HEK293 (cell line): ENCODE measurements at regions not wholly inside any gene's neighbourhood (a gene's known extent, or its start where the extent isn't known, plus 50 kb on each side); places are given as distances from the start of the nearest gene placed in this dataset.

Experiments used
- CTCF ChIA-PET: fragments of 350-600 bp; formaldehyde crosslinking; extraction: SDS; loops from one replicate; lab custom pipeline; 2021; ENCODE audit warnings: antibody characterized with exemption; lab: Yijun Ruan, JAX
- POLR2A ChIA-PET: fragments of 300-600 bp; formaldehyde crosslinking; extraction: SDS; loops from one replicate; lab custom pipeline; 2020; ENCODE audit warnings: antibody characterized with exemption, inconsistent platforms; lab: Yijun Ruan, JAX
- H3K27ac ChIP-seq: fragments of 200-500 bp; sonication (Bioruptor generic); 2 replicates; pipeline ENCODE4 v1.5.1; 2014; ENCODE audit warnings: low read depth, low read length, control low read depth, inconsistent platforms; ENCODE audit errors: extremely low read depth
- H3K36me3 ChIP-seq, 2 experiments: fragments of 200-500 bp in 1 of 2; sonication (Bioruptor generic) in 1 of 2; 1 replicate in 1 of 2; 2 replicates in 1 of 2; pipeline ENCODE4 v1.5.1; 2014 to 2017; ENCODE audit warnings: inconsistent platforms in 2 of 2, low read length in 2 of 2; ENCODE audit not compliant: control insufficient read depth in 2 of 2, insufficient read depth in 1 of 2
- H3K4me1 ChIP-seq: fragments of 200-500 bp; sonication (Bioruptor generic); 2 replicates; pipeline ENCODE4 v1.5.1; 2014; ENCODE audit warnings: mild to moderate bottlenecking, low read length, inconsistent platforms; ENCODE audit not compliant: control insufficient read depth, insufficient read depth
- H3K4me3 ChIP-seq: 2 replicates; pipeline ENCODE4 v1.5.1; 2011; ENCODE audit warnings: low read depth, mild to moderate bottlenecking, control low read depth, low read length, moderate library complexity
- H3K9me3 ChIP-seq: fragments of 200-500 bp; sonication (Bioruptor generic); 2 replicates; pipeline ENCODE4 v1.5.1; 2014; ENCODE audit warnings: low read depth, low read length, inconsistent platforms; ENCODE audit not compliant: control insufficient read depth, insufficient read depth
- GLIS2 ChIP-seq: fragments of 450-650 bp; formaldehyde crosslinking; IDR thresholded peaks from 2 replicates; pipeline ENCODE4 v1.5.1; 2016; ENCODE audit warnings: missing biosample characterization, missing genetic modification characterization
- SP2 ChIP-seq: fragments of 450-650 bp; formaldehyde crosslinking; IDR thresholded peaks from 2 replicates; pipeline ENCODE4 v1.5.1; 2016; ENCODE audit warnings: missing biosample characterization, missing genetic modification characterization
- ZBTB21 ChIP-seq: fragments of 450-650 bp; formaldehyde crosslinking; IDR thresholded peaks from 2 replicates; pipeline ENCODE4 v1.5.1; 2017; ENCODE audit warnings: missing biosample characterization, missing genetic modification characterization
- ZBTB48 ChIP-seq: fragments of 450-650 bp; formaldehyde crosslinking; IDR thresholded peaks from 2 replicates; pipeline ENCODE4 v1.5.1; 2016; ENCODE audit warnings: missing biosample characterization, missing genetic modification characterization
- ZFP37 ChIP-seq: fragments of 450-650 bp; formaldehyde crosslinking; IDR thresholded peaks from 2 replicates; pipeline ENCODE4 v1.5.1; 2016; ENCODE audit warnings: missing biosample characterization, missing genetic modification characterization
- ZFP69B ChIP-seq: fragments of 450-650 bp; formaldehyde crosslinking; IDR thresholded peaks from 2 replicates; pipeline ENCODE4 v1.5.1; 2016; ENCODE audit warnings: missing biosample characterization, missing genetic modification characterization
- ZNF114 ChIP-seq: fragments of 450-650 bp; formaldehyde crosslinking; IDR thresholded peaks from 2 replicates; pipeline ENCODE4 v1.5.0; 2017; ENCODE audit warnings: missing biosample characterization, missing genetic modification characterization
- ZNF121 ChIP-seq: fragments of 450-650 bp; formaldehyde crosslinking; IDR thresholded peaks from 2 replicates; pipeline ENCODE4 v1.5.1; 2016; ENCODE audit warnings: missing biosample characterization, missing genetic modification characterization
- ZNF132 ChIP-seq: fragments of 450-650 bp; formaldehyde crosslinking; IDR thresholded peaks from 2 replicates; pipeline ENCODE4 v1.5.1; 2017; ENCODE audit warnings: missing biosample characterization, missing genetic modification characterization, borderline replicate concordance
- ZNF174 ChIP-seq: fragments of 450-650 bp; formaldehyde crosslinking; IDR thresholded peaks from 2 replicates; pipeline ENCODE4 v1.5.0; 2017; ENCODE audit warnings: missing biosample characterization, mild to moderate bottlenecking, missing genetic modification characterization
- ZNF202 ChIP-seq: fragments of 450-650 bp; formaldehyde crosslinking; IDR thresholded peaks from 2 replicates; pipeline ENCODE4 v1.5.1; 2016; ENCODE audit warnings: missing biosample characterization, missing genetic modification characterization, borderline replicate concordance
- ZNF239 ChIP-seq: fragments of 450-650 bp; formaldehyde crosslinking; IDR thresholded peaks from 2 replicates; pipeline ENCODE4 v1.5.1; 2016; ENCODE audit warnings: missing biosample characterization, missing genetic modification characterization
- ZNF354C ChIP-seq: fragments of 450-650 bp; formaldehyde crosslinking; IDR thresholded peaks from 2 replicates; pipeline ENCODE4 v1.5.1; 2016; ENCODE audit warnings: missing biosample characterization, missing genetic modification characterization, low read depth, borderline replicate concordance
- ZNF48 ChIP-seq: fragments of 450-650 bp; formaldehyde crosslinking; IDR thresholded peaks from 2 replicates; pipeline ENCODE4 v1.5.1; 2016; ENCODE audit warnings: missing biosample characterization, missing genetic modification characterization
- ZNF530 ChIP-seq: fragments of 450-650 bp; formaldehyde crosslinking; IDR thresholded peaks from 2 replicates; pipeline ENCODE4 v1.5.1; 2016; ENCODE audit warnings: low read depth, missing biosample characterization, missing genetic modification characterization
- ZNF548 ChIP-seq: fragments of 450-650 bp; formaldehyde crosslinking; IDR thresholded peaks from 2 replicates; pipeline ENCODE4 v1.5.1; 2016; ENCODE audit warnings: missing biosample characterization, missing genetic modification characterization
- ZNF558 ChIP-seq: fragments of 450-650 bp; formaldehyde crosslinking; IDR thresholded peaks from 2 replicates; pipeline ENCODE4 v1.5.1; 2016; ENCODE audit warnings: missing biosample characterization, missing genetic modification characterization
- ZNF768 ChIP-seq: fragments of 450-650 bp; formaldehyde crosslinking; IDR thresholded peaks from 2 replicates; pipeline ENCODE4 v1.5.1; 2018; ENCODE audit warnings: missing biosample characterization, mild to moderate bottlenecking, missing genetic modification characterization
- TF ChIP-seq, protein P1 (sequence below): fragments of 450-650 bp; formaldehyde crosslinking; conservative IDR thresholded peaks from 2 replicates; pipeline ENCODE4 v1.5.1; 2016; ENCODE audit warnings: low read depth, missing biosample characterization, missing genetic modification characterization
- TF ChIP-seq, protein P2 (sequence below): fragments of 450-650 bp; formaldehyde crosslinking; IDR thresholded peaks from 2 replicates; pipeline ENCODE4 v1.5.1; 2016; ENCODE audit warnings: missing biosample characterization, missing genetic modification characterization
- TF ChIP-seq, protein P3 (sequence below): fragments of 450-650 bp; formaldehyde crosslinking; IDR thresholded peaks from 2 replicates; pipeline ENCODE4 v1.5.1; 2016; ENCODE audit warnings: missing biosample characterization, missing genetic modification characterization
- TF ChIP-seq, protein P4 (sequence below): fragments of 450-650 bp; formaldehyde crosslinking; IDR thresholded peaks from 2 replicates; pipeline ENCODE4 v1.5.1; 2016; ENCODE audit warnings: missing biosample characterization, missing genetic modification characterization
- TF ChIP-seq, protein P5 (sequence below): IDR thresholded peaks from 2 replicates; pipeline ENCODE4 v1.6.1; 2011; ENCODE audit warnings: mild to moderate bottlenecking, low read depth, low read length, borderline replicate concordance

DNA sequence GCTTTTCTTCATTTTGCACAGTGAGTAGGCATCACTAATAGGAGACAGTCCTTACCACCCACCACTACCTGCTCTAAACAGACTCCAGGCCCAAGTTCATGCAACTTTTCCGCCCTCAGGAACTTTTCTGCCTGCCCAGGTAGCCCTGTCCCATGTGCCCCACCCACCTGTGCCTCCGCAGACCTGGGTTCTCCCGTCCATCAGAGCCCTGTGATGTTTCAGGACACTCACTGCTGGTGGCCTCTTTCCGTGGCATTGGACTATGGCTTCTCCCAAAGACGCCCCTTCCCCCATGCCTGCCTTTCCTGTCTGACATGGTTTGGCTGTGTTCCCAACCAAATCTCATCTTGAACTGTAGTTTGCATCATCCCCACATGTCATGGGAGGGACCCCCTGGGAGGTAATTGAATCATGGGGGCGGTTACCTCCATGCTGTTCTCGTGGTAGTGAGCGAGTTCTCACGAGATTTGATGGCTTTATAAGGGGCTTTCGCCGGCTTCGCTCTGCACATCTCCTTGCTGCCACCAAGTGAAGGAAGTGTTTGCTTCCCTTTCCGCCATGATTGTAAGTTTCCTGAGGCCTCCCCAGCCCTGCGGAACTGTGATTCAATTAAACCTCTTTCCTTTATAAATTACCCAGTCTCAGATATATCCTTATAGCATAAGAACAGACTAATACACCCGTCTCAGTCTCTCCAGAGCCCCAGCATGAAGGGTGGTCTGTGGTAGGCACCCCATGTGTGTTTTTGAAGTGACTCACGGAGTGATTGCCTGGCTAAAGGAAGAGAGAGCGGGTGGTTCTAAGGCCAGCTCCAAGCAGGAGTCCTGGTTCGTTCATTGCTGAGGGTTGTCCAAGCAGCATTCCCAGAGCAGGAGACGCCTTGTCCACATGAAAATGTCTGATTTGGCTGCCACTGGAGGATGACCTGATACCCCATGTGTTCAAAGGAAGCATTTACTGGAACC is 86.0 kb upstream of the ZBTB40 start (continued):
- TF ChIP-seq ZNF48 (tag by site-specific recombination) (no peak), ZBTB21 (tag by site-specific recombination) (peak; percentile 55), ZNF548 (tag by site-specific recombination) (no peak), ZFP69B (tag by site-specific recombination) (0 out of 2 replicates have a peak, but pooled peaks have one; percentile 13), SP2 (tag by site-specific recombination) (no peak), ZNF114 (tag by site-specific recombination) (no peak), ZNF202 (tag by site-specific recombination) (no peak), GLIS2 (no peak), ZNF121 (tag by site-specific recombination) (no peak), ZNF354C (tag by site-specific recombination) (no peak)
- TF ChIP-seq, protein P1, sequence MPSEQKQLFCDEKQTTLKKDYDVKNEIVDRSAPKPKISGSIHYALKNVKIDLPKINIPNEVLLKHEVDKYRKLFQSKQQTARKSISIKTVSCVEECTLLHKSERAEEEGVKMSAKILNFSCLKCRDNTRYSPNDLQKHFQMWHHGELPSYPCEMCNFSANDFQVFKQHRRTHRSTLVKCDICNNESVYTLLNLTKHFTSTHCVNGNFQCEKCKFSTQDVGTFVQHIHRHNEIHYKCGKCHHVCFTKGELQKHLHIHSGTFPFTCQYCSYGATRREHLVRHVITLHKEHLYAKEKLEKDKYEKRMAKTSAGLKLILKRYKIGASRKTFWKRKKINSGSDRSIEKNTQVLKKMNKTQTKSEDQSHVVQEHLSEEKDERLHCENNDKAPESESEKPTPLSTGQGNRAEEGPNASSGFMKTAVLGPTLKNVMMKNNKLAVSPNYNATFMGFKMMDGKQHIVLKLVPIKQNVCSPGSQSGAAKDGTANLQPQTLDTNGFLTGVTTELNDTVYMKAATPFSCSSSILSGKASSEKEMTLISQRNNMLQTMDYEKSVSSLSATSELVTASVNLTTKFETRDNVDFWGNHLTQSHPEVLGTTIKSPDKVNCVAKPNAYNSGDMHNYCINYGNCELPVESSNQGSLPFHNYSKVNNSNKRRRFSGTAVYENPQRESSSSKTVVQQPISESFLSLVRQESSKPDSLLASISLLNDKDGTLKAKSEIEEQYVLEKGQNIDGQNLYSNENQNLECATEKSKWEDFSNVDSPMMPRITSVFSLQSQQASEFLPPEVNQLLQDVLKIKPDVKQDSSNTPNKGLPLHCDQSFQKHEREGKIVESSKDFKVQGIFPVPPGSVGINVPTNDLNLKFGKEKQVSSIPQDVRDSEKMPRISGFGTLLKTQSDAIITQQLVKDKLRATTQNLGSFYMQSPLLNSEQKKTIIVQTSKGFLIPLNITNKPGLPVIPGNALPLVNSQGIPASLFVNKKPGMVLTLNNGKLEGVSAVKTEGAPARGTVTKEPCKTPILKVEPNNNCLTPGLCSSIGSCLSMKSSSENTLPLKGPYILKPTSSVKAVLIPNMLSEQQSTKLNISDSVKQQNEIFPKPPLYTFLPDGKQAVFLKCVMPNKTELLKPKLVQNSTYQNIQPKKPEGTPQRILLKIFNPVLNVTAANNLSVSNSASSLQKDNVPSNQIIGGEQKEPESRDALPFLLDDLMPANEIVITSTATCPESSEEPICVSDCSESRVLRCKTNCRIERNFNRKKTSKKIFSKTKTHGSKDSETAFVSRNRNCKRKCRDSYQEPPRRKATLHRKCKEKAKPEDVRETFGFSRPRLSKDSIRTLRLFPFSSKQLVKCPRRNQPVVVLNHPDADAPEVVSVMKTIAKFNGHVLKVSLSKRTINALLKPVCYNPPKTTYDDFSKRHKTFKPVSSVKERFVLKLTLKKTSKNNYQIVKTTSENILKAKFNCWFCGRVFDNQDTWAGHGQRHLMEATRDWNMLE (tag by site-specific recombination) = peak; percentile 39; the same call in 1 of the 2 replicates
- TF ChIP-seq, protein P2, sequence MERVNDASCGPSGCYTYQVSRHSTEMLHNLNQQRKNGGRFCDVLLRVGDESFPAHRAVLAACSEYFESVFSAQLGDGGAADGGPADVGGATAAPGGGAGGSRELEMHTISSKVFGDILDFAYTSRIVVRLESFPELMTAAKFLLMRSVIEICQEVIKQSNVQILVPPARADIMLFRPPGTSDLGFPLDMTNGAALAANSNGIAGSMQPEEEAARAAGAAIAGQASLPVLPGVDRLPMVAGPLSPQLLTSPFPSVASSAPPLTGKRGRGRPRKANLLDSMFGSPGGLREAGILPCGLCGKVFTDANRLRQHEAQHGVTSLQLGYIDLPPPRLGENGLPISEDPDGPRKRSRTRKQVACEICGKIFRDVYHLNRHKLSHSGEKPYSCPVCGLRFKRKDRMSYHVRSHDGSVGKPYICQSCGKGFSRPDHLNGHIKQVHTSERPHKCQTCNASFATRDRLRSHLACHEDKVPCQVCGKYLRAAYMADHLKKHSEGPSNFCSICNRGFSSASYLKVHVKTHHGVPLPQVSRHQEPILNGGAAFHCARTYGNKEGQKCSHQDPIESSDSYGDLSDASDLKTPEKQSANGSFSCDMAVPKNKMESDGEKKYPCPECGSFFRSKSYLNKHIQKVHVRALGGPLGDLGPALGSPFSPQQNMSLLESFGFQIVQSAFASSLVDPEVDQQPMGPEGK (tag by site-specific recombination) = peak; percentile 60
- TF ChIP-seq, protein P3, sequence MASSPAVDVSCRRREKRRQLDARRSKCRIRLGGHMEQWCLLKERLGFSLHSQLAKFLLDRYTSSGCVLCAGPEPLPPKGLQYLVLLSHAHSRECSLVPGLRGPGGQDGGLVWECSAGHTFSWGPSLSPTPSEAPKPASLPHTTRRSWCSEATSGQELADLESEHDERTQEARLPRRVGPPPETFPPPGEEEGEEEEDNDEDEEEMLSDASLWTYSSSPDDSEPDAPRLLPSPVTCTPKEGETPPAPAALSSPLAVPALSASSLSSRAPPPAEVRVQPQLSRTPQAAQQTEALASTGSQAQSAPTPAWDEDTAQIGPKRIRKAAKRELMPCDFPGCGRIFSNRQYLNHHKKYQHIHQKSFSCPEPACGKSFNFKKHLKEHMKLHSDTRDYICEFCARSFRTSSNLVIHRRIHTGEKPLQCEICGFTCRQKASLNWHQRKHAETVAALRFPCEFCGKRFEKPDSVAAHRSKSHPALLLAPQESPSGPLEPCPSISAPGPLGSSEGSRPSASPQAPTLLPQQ (tag by site-specific recombination) = 0 out of 2 replicates have a peak, but pooled peaks have one; percentile 19

DNA sequence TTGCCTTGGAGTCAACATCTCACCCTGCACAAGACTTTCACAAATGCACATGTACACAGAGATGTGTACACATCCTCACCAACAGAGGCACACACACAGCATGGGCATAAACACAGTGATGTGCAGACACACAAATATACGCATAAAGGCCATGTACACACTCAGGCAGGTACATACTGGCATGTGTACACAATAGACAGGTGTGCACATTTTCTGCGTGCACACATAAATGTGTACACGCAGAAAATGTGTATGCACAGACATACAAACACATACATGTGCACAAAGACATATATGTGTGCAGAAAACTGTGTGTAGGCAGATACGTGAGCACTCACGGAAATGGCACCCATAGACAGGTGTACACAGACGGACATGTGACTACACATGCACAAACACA is 85.3 kb upstream of the ZBTB40 start:
- no peaks in the 10 kb centered on the region for H3K4me1 ChIP-seq
- H3K27ac ChIP-seq = no peak overlapping the region
- ChIA-PET CTCF (no interaction called here), POLR2A (no interaction called here)
- no peaks in the 10 kb centered on the region for H3K36me3 ChIP-seq
- no peak overlapping the region for H3K4me3 ChIP-seq
- H3K9me3 ChIP-seq = no peaks in the 10 kb centered on the region
- TF ChIP-seq ZNF768 (tag by site-specific recombination) (no peak), ZNF239 (no peak), ZNF132 (tag by site-specific recombination) (no peak), ZNF530 (no peak), ZNF174 (tag by site-specific recombination) (no peak), ZFP69B (tag by site-specific recombination) (no peak), ZFP37 (tag by site-specific recombination) (no peak), ZBTB48 (tag by site-specific recombination) (no peak), ZNF558 (tag by site-specific recombination) (no peak)
- TF ChIP-seq, protein P4, sequence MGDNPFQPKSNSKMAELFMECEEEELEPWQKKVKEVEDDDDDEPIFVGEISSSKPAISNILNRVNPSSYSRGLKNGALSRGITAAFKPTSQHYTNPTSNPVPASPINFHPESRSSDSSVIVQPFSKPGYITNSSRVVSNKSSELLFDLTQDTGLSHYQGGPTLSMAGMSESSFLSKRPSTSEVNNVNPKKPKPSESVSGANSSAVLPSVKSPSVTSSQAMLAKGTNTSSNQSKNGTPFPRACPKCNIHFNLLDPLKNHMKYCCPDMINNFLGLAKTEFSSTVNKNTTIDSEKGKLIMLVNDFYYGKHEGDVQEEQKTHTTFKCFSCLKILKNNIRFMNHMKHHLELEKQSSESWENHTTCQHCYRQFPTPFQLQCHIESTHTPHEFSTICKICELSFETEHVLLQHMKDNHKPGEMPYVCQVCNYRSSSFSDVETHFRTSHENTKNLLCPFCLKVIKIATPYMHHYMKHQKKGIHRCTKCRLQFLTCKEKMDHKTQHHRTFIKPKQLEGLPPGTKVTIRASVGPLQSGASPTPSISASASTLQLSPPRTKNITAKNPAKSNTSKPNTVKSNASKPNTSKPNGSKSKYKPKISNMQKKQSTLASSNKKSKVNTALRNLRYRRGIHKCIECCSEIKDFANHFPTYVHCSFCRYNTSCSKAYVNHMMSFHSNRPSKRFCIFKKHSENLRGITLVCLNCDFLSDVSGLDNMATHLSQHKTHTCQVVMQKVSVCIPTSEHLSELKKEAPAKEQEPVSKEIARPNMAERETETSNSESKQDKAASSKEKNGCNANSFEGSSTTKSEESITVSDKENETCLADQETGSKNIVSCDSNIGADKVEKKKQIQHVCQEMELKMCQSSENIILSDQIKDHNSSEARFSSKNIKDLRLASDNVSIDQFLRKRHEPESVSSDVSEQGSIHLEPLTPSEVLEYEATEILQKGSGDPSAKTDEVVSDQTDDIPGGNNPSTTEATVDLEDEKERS (tag by site-specific recombination) = no peak
- TF ChIP-seq, protein P5, sequence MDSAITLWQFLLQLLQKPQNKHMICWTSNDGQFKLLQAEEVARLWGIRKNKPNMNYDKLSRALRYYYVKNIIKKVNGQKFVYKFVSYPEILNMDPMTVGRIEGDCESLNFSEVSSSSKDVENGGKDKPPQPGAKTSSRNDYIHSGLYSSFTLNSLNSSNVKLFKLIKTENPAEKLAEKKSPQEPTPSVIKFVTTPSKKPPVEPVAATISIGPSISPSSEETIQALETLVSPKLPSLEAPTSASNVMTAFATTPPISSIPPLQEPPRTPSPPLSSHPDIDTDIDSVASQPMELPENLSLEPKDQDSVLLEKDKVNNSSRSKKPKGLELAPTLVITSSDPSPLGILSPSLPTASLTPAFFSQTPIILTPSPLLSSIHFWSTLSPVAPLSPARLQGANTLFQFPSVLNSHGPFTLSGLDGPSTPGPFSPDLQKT = no peak
